Central memory CD8-positive, alpha-beta T cell (primary cell): ENCODE measurements at regions not wholly inside any gene's neighbourhood (a gene's known extent, or its start where the extent isn't known, plus 50 kb on each side); places are given as distances from the start of the nearest gene placed in this dataset.

Source experiments
- ATAC-seq: fragments of 150-1000 bp; cut with Tn5 transposase; replicated peaks from 2 replicates; pipeline ENCODE4 v1.10.0; 2022; ENCODE audit warnings: mild to moderate bottlenecking, moderate FRiP score, moderate number of reproducible peaks; ENCODE audit not compliant: poor library complexity, severe bottlenecking; ENCODE audit errors: extremely low read depth
- DNase-seq, 2 donors: peaks; one replicate each; pipeline ENCODE4 v3.0.0; 2021; ENCODE audit warnings: low spot score in 2 of 2
- H3K27ac Mint-ChIP-seq: one replicate; pipeline ENCODE4 v1.8.0; 2022; ENCODE audit warnings: low read depth, mild to moderate bottlenecking, moderate library complexity, mixed read lengths
- H3K27me3 Mint-ChIP-seq: one replicate; pipeline ENCODE4 v1.8.0; 2022; ENCODE audit warnings: mixed read lengths
- H3K36me3 Mint-ChIP-seq: one replicate; pipeline ENCODE4 v1.8.0; 2022; ENCODE audit warnings: mild to moderate bottlenecking, moderate library complexity, mixed read lengths; ENCODE audit not compliant: insufficient read depth
- H3K4me1 Mint-ChIP-seq: one replicate; pipeline ENCODE4 v1.8.0; 2022; ENCODE audit warnings: mixed read lengths
- H3K4me3 Mint-ChIP-seq: one replicate; pipeline ENCODE4 v1.8.0; 2022; ENCODE audit warnings: mild to moderate bottlenecking, moderate library complexity, mixed read lengths
- H3K9me3 Mint-ChIP-seq: one replicate; pipeline ENCODE4 v1.8.0; 2022; ENCODE audit warnings: mixed read lengths

DNA sequence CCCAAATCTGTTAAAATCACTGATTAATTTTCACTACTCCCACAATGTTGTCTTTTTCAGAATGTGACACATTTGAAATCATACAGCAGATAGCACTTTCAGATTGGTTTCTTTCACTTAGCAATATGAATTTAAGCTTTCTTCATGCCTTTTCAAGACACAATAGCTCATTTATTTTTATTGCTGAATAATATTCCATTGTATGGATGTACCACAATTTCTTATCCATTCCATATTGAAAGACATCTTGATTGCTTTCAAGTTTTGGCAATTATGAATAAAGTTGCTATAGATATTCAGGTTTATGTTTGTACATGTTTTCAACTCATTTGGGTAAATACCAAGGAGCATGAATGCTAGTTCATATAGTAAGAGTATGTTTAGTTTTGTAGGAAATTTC lies 2635.6 kb upstream of the PCDH20 start:
- H3K9me3 Mint-ChIP-seq: peaks cover 7% of the 10 kb centered on the region
- H3K27me3 Mint-ChIP-seq: no peaks in the 10 kb centered on the region
- DNase-seq: no peak
- H3K4me3 Mint-ChIP-seq: no peak overlapping the region
- H3K36me3 Mint-ChIP-seq: no peaks in the 10 kb centered on the region
- no peak overlapping the region for H3K27ac Mint-ChIP-seq
- no peaks in the 10 kb centered on the region for H3K4me1 Mint-ChIP-seq
- no peak for ATAC-seq

GRCh38 chr13:64041296-64041695 lies 2625.6 kb upstream of the PCDH20 start:
- Mint-ChIP-seq H3K27ac (no peak overlapping the region), H3K9me3 (no peaks in the 10 kb centered on the region), H3K4me1 (no peaks in the 10 kb centered on the region), H3K4me3 (no peak overlapping the region), H3K27me3 (no peaks in the 10 kb centered on the region), H3K36me3 (no peaks in the 10 kb centered on the region)
- ATAC-seq: no peak
- no peak for DNase-seq

GRCh38 chr13:64033921-64034320 lies 2618.3 kb upstream of the PCDH20 start:
- H3K4me1 Mint-ChIP-seq: no peaks in the 10 kb centered on the region
- H3K9me3 Mint-ChIP-seq: peaks cover 11% of the 10 kb centered on the region
- H3K36me3 Mint-ChIP-seq: no peaks in the 10 kb centered on the region
- no peak overlapping the region for H3K27ac Mint-ChIP-seq
- no peak overlapping the region for H3K4me3 Mint-ChIP-seq
- DNase-seq: no peak
- no peaks in the 10 kb centered on the region for H3K27me3 Mint-ChIP-seq
- no peak for ATAC-seq

DNA sequence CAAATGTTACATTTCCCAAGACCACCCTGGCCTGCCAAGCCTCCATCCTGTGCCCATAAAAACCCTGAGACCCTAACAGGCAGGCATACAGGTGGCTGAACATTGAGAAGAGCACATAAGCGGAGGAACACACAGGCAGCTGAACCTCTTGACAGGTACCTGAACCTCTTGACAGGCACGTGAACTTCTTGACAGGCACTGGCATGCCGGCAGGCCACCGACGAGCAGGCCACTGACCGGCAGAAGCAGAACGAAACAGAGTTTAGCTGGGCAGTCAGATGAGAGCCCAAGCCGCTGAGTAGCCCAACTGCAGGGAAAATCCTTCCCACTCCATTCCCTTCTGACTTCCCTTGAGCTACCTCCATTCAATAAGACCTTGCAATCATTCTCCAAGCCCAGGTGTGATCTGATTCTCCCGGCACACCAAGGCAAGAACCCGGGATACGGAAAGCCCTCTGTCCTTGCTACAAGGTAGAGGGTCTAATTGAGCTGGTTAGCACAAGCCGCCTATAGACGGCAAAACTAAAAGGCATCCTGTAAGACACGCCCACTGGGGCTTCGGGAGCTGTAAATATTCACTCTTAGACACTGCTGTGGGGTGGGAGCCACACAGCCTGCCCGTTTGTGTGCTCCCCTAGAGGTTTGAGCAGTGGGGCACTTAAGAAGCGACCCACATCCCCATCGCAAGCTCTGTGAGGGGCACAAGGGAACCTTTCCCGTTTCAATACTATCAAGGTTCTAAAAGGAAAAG lies 2613.9 kb upstream of the PCDH20 start:
- DNase-seq: no peak
- H3K9me3 Mint-ChIP-seq: peaks cover 25% of the 10 kb centered on the region
- no peaks in the 10 kb centered on the region for H3K4me1 Mint-ChIP-seq
- no peaks in the 10 kb centered on the region for H3K36me3 Mint-ChIP-seq
- ATAC-seq: no peak
- no peak overlapping the region for H3K4me3 Mint-ChIP-seq
- H3K27me3 Mint-ChIP-seq: no peaks in the 10 kb centered on the region
- H3K27ac Mint-ChIP-seq: no peak overlapping the region

DNA sequence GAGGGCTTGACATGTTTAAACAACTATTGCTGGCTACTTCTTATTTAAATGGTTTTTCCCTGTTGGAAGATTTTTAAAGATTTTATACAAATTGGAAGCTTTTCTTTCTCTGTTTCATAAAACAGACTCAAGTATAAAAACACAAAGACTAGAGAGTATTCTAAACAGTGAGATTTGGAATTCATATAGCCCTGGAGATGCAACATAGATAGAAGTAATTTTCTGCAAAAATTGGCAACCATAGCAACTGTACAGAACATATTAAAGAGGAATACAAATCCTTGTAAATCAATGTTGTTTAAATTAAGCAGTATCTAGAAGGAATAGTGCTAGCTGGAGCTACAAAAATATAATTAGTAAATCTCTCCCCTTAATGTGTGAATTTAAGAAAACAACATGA lies 2612.9 kb upstream of the PCDH20 start:
- DNase-seq (no peak), ATAC-seq (no peak)
- H3K4me1 Mint-ChIP-seq: no peaks in the 10 kb centered on the region
- no peak overlapping the region for H3K27ac Mint-ChIP-seq
- no peak overlapping the region for H3K4me3 Mint-ChIP-seq
- no peaks in the 10 kb centered on the region for H3K27me3 Mint-ChIP-seq
- H3K36me3 Mint-ChIP-seq: no peaks in the 10 kb centered on the region
- peaks cover 25% of the 10 kb centered on the region for H3K9me3 Mint-ChIP-seq

GRCh38 chr13:64020126-64020525 lies 2604.5 kb upstream of the PCDH20 start:
- ATAC-seq: no peak
- no peak overlapping the region for H3K4me3 Mint-ChIP-seq
- peaks cover 34% of the 10 kb centered on the region for H3K9me3 Mint-ChIP-seq
- no peaks in the 10 kb centered on the region for H3K36me3 Mint-ChIP-seq
- H3K27ac Mint-ChIP-seq: no peak overlapping the region
- H3K27me3 Mint-ChIP-seq: no peaks in the 10 kb centered on the region
- no peak for DNase-seq
- no peaks in the 10 kb centered on the region for H3K4me1 Mint-ChIP-seq

DNA sequence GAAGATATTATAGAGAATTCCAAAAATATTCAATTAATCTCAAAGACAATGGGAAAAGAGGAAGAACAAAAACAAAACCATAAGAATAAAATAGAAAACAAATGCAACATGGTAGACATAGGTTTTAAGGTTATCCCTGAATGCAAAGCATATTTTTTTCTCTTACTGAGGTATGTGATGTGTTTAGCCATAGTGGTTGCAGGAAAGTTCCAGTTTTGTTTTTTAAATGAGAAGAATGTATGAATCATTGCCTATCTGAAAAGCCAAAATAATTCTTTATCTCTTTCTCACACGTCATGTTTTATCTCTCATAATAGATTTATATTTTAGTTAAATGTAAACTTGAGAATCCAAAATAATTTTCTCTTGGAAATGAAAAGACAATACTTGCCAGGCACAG lies 2591.7 kb upstream of the PCDH20 start:
- ATAC-seq (no peak), DNase-seq (no peak)
- H3K36me3 Mint-ChIP-seq: no peaks in the 10 kb centered on the region
- H3K4me1 Mint-ChIP-seq: no peaks in the 10 kb centered on the region
- H3K27ac Mint-ChIP-seq: no peak overlapping the region
- H3K9me3 Mint-ChIP-seq: peaks cover 10% of the 10 kb centered on the region
- no peaks in the 10 kb centered on the region for H3K27me3 Mint-ChIP-seq
- no peak overlapping the region for H3K4me3 Mint-ChIP-seq

- DNase-seq (no peak), ATAC-seq (no peak)
- Mint-ChIP-seq H3K4me1 (no peaks in the 10 kb centered on the region), H3K36me3 (no peaks in the 10 kb centered on the region), H3K9me3 (peaks cover 26% of the 10 kb centered on the region), H3K4me3 (no peak overlapping the region), H3K27ac (no peak overlapping the region), H3K27me3 (no peaks in the 10 kb centered on the region)
Measured at GRCh38 chr13:64000321-64000720, 2584.7 kb upstream of the PCDH20 start.

DNA sequence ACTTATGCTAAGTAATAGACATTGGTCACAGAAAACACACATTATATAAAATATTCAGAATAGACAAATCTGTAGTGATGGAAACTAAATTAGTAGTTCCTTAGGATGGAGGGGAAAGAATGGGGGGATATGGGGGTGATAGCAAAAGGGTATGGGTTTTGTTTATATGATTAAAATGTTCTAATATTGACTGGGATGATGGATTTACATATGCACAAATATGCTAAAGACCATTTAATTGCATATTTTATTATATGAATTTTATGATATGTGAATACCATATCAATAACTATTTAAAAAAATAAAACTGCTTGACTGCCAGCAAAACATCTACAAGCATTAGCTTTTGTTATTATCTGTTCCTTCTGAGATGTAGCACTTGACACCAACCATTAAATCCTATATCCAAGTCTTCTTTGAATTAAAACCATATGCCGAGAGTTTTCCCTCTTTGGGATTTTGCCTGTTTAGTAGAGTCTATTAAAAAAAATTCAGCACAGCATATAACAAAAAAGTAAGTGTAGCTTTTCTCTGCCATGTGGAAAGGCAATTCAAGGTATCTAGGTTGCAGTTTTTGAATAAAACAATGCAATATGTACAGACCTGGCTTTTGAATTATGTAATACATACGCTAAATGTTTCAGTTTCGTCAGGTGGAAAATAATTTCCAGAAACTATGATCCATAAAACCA lies 2584.1 kb upstream of the PCDH20 start:
- DNase-seq (no peak), ATAC-seq (no peak)
- Mint-ChIP-seq H3K27me3 (no peaks in the 10 kb centered on the region), H3K27ac (no peak overlapping the region), H3K9me3 (peaks cover 23% of the 10 kb centered on the region), H3K4me1 (no peaks in the 10 kb centered on the region), H3K36me3 (no peaks in the 10 kb centered on the region), H3K4me3 (no peak overlapping the region)

GRCh38 chr13:63983366-63983765 lies 2567.7 kb upstream of the PCDH20 start:
- no peak for DNase-seq
- peaks cover 9% of the 10 kb centered on the region for H3K9me3 Mint-ChIP-seq

GRCh38 chr13:63979951-63980350 lies 2564.3 kb upstream of the PCDH20 start:
- ATAC-seq: no peak
- no peak overlapping the region for H3K4me3 Mint-ChIP-seq
- H3K27ac Mint-ChIP-seq: no peak overlapping the region
- no peaks in the 10 kb centered on the region for H3K4me1 Mint-ChIP-seq
- no peaks in the 10 kb centered on the region for H3K36me3 Mint-ChIP-seq
- no peaks in the 10 kb centered on the region for H3K27me3 Mint-ChIP-seq
- H3K9me3 Mint-ChIP-seq: peaks cover 21% of the 10 kb centered on the region
- no peak for DNase-seq

More at GRCh38 chr13:63983366-63983765, 2567.7 kb upstream of the PCDH20 start:
- Mint-ChIP-seq H3K4me1 (no peaks in the 10 kb centered on the region), H3K4me3 (no peak overlapping the region), H3K27ac (no peak overlapping the region), H3K36me3 (no peaks in the 10 kb centered on the region), H3K27me3 (no peaks in the 10 kb centered on the region)
- ATAC-seq: no peak

GRCh38 chr13:63972328-63972727 lies 2556.7 kb upstream of the PCDH20 start:
- DNase-seq: no peak
- Mint-ChIP-seq H3K4me3 (no peak overlapping the region), H3K27ac (no peak overlapping the region), H3K9me3 (peaks cover 21% of the 10 kb centered on the region), H3K27me3 (no peaks in the 10 kb centered on the region), H3K4me1 (no peaks in the 10 kb centered on the region), H3K36me3 (no peaks in the 10 kb centered on the region)
- no peak for ATAC-seq

DNA sequence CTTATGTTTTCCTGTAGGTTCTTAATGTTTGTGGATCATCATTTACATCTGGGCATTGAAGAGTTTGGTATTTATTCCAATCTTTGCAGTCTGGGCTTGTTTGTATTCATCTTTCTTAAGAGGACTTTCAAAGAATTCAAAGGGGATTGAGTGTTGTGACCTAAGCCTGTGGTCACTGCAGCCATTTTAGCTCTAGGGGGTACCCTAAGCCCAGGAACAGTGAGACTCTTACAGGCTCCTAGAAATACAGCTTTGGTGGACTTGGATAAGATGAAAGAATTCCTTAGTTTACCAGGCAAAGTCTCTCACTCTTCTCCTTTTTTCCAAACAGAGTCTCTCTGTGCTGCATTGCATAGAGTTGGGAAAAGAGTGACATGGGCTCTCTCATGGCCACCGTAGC lies 2539.0 kb upstream of the PCDH20 start:
- Mint-ChIP-seq H3K27ac (no peak overlapping the region), H3K36me3 (no peaks in the 10 kb centered on the region), H3K4me1 (no peaks in the 10 kb centered on the region), H3K27me3 (no peaks in the 10 kb centered on the region), H3K9me3 (peaks cover 18% of the 10 kb centered on the region), H3K4me3 (no peak overlapping the region)
- ATAC-seq (no peak), DNase-seq (no peak)
